ENCODE measurements at regions not wholly inside any gene's neighbourhood (a gene's known extent, or its start where the extent isn't known, plus 50 kb on each side); places are given as distances from the start of the nearest gene placed in this dataset.

DNA sequence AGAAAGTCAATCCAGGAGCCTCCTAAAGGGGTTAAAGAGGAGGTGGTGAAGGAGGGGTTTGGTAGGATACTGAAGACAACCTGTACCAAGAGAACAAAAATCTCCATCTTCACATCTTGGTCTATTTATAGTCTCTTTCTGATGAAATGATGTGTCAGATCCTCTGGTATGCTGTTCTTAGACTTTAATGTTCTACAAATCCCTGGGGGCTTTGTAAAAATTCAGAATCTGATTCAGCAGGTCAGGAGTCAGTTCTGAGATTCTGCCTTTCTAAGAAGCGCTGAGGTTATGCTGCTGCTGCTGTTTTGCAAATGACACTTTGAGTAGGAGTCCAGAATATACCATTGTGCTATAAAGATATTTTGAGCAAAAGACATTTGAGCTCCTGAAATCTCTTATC lies 172.9 kb upstream of the GLRA2 start:
- no peaks in the 10 kb centered on the region for H4K20me1 ChIP-seq (ENCODE audit: control insufficient read depth, extremely low read depth, insufficient read depth, low read length)
- no peak overlapping the region for H3K9ac ChIP-seq (ENCODE audit: insufficient read depth, low read length)
- TF ChIP-seq EZH2 (IDR thresholded peaks at IDR 0.05; ENCODE audit: low read length, missing control alignments) = no peak
- TF ChIP-seq, protein P1, sequence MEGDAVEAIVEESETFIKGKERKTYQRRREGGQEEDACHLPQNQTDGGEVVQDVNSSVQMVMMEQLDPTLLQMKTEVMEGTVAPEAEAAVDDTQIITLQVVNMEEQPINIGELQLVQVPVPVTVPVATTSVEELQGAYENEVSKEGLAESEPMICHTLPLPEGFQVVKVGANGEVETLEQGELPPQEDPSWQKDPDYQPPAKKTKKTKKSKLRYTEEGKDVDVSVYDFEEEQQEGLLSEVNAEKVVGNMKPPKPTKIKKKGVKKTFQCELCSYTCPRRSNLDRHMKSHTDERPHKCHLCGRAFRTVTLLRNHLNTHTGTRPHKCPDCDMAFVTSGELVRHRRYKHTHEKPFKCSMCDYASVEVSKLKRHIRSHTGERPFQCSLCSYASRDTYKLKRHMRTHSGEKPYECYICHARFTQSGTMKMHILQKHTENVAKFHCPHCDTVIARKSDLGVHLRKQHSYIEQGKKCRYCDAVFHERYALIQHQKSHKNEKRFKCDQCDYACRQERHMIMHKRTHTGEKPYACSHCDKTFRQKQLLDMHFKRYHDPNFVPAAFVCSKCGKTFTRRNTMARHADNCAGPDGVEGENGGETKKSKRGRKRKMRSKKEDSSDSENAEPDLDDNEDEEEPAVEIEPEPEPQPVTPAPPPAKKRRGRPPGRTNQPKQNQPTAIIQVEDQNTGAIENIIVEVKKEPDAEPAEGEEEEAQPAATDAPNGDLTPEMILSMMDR (conservative IDR thresholded peaks at IDR 0.05 in 1 of 2, IDR thresholded peaks at IDR 0.05 in 1 of 2; ENCODE audit: low read depth in 1 of 2, low read length in 2 of 2) = no peak
- no peak overlapping the region for H3K4me3 ChIP-seq (replicated peaks in 1 of 4; ENCODE audit: control extremely low read depth in 1 of 4, insufficient read depth in 1 of 4, low read depth in 3 of 4, low read length in 4 of 4)
- DNase-seq (ENCODE audit: low read depth in 2 of 2) = peak; percentile 1 to 64
- H3K27ac ChIP-seq (ENCODE audit: insufficient read depth, low read length) = no peak overlapping the region
- H2AFZ ChIP-seq (ENCODE audit: low read length) = no peak overlapping the region
- no peaks in the 10 kb centered on the region for H3K9me3 ChIP-seq (ENCODE audit: control insufficient read depth, insufficient read depth, low read depth, low read length)
- no peaks in the 10 kb centered on the region for H3K36me3 ChIP-seq (ENCODE audit: control insufficient read depth, insufficient read depth, low read length)
- H3K4me2 ChIP-seq (ENCODE audit: extremely low read depth, insufficient read depth, low read length) = no peak overlapping the region
- H3K27me3 ChIP-seq (ENCODE audit: control insufficient read depth, insufficient read depth, low read length) = no peaks in the 10 kb centered on the region
- H3K79me2 ChIP-seq (ENCODE audit: control insufficient read depth, insufficient read depth, low read length) = no peaks in the 10 kb centered on the region
- no peaks in the 10 kb centered on the region for H3K4me1 ChIP-seq (ENCODE audit: control insufficient read depth, extremely low read depth, insufficient read depth, low read length)

DNA sequence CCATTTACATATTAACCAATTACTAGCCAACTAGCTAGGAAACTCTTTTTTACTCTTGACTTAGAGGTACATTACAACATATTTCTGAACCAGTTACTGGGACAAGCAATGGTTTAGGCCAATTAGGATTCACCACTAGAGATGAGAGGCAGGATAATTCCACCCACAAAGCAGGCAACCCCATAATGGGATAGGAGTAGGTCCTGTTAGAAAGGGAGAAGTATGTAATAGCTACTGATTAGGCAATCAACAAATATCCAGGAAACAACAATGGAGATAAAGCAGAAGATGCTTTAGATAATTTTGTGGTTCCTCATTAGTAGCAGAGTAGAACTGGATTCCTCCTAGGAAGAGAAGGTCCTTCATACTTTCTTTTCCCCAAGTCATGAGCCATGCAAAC lies 173.8 kb upstream of the GLRA2 start:
- Histone ChIP-seq H2AFZ (ENCODE audit: low read length) (no peak overlapping the region), H3K4me1 (ENCODE audit: control insufficient read depth, extremely low read depth, insufficient read depth, low read length) (no peaks in the 10 kb centered on the region)

DNA sequence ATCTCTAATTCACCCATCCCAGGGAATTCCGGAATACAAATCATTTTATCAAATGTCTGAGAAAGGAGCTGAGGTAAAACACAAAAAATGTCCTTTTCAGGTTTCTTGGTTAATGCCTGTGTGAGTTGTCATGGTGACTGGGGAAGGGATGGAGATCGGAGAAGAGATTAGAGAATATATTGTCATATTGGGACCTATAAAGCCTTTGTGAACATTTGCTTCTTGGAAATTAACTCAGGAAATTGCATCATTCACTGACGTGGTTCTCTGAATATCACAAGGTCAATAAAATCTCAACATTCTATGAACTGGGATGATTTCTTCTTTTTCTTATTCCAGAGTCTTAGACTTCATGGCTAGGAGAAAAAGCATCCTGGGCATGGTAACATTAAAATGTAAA lies 174.8 kb upstream of the GLRA2 start:
- TF ChIP-seq, protein P1 (conservative IDR thresholded peaks at IDR 0.05 in 1 of 2, IDR thresholded peaks at IDR 0.05 in 1 of 2; ENCODE audit: low read depth in 1 of 2, low read length in 2 of 2) = no peak
- TF ChIP-seq EZH2 (IDR thresholded peaks at IDR 0.05; ENCODE audit: low read length, missing control alignments) = no peak
- peak in 1 of 2 donors; percentile 66 for DNase-seq (ENCODE audit: low read depth in 2 of 2)

More for the DNA sequence above, 173.8 kb upstream of the GLRA2 start:
- no peak for TF ChIP-seq EZH2 (IDR thresholded peaks at IDR 0.05; ENCODE audit: low read length, missing control alignments)
- TF ChIP-seq, protein P1 (conservative IDR thresholded peaks at IDR 0.05 in 1 of 2, IDR thresholded peaks at IDR 0.05 in 1 of 2; ENCODE audit: low read depth in 1 of 2, low read length in 2 of 2) = no peak
- H3K79me2 ChIP-seq (ENCODE audit: control insufficient read depth, insufficient read depth, low read length) = no peaks in the 10 kb centered on the region
- no peak overlapping the region for H3K4me3 ChIP-seq (replicated peaks in 1 of 4; ENCODE audit: control extremely low read depth in 1 of 4, insufficient read depth in 1 of 4, low read depth in 3 of 4, low read length in 4 of 4)
- no peak overlapping the region for H3K27ac ChIP-seq (ENCODE audit: insufficient read depth, low read length)
- H3K36me3 ChIP-seq (ENCODE audit: control insufficient read depth, insufficient read depth, low read length) = no peaks in the 10 kb centered on the region
- no peaks in the 10 kb centered on the region for H3K9me3 ChIP-seq (ENCODE audit: control insufficient read depth, insufficient read depth, low read depth, low read length)
- H3K27me3 ChIP-seq (ENCODE audit: control insufficient read depth, insufficient read depth, low read length) = no peaks in the 10 kb centered on the region
- H4K20me1 ChIP-seq (ENCODE audit: control insufficient read depth, extremely low read depth, insufficient read depth, low read length) = no peaks in the 10 kb centered on the region
- DNase-seq (ENCODE audit: low read depth in 2 of 2) = no peak
- H3K9ac ChIP-seq (ENCODE audit: insufficient read depth, low read length) = no peak overlapping the region
- no peak overlapping the region for H3K4me2 ChIP-seq (ENCODE audit: extremely low read depth, insufficient read depth, low read length)

More for the DNA sequence above, 174.8 kb upstream of the GLRA2 start:
- Histone ChIP-seq H3K4me2 (ENCODE audit: extremely low read depth, insufficient read depth, low read length) (no peak overlapping the region), H4K20me1 (ENCODE audit: control insufficient read depth, extremely low read depth, insufficient read depth, low read length) (no peaks in the 10 kb centered on the region), H3K4me3 (replicated peaks in 1 of 4; ENCODE audit: control extremely low read depth in 1 of 4, insufficient read depth in 1 of 4, low read depth in 3 of 4, low read length in 4 of 4) (no peak overlapping the region), H2AFZ (ENCODE audit: low read length) (no peak overlapping the region), H3K79me2 (ENCODE audit: control insufficient read depth, insufficient read depth, low read length) (no peaks in the 10 kb centered on the region), H3K27me3 (ENCODE audit: control insufficient read depth, insufficient read depth, low read length) (no peaks in the 10 kb centered on the region), H3K27ac (ENCODE audit: insufficient read depth, low read length) (no peak overlapping the region), H3K9ac (ENCODE audit: insufficient read depth, low read length) (no peak overlapping the region), H3K36me3 (ENCODE audit: control insufficient read depth, insufficient read depth, low read length) (no peaks in the 10 kb centered on the region), H3K9me3 (ENCODE audit: control insufficient read depth, insufficient read depth, low read depth, low read length) (no peaks in the 10 kb centered on the region), H3K4me1 (ENCODE audit: control insufficient read depth, extremely low read depth, insufficient read depth, low read length) (no peaks in the 10 kb centered on the region)
